Fibroblast of lung (primary cell): ENCODE measurements at regions not wholly inside any gene's neighbourhood (a gene's known extent, or its start where the extent isn't known, plus 50 kb on each side); places are given as distances from the start of the nearest gene placed in this dataset.

Experiments used
- EZH2 ChIP-seq: IDR thresholded peaks from 2 replicates; pipeline ENCODE4 v1.5.1; 2012; ENCODE audit warnings: low read length, control low read depth, mild to moderate bottlenecking; ENCODE audit errors: missing control alignments
- TF ChIP-seq, protein P1 (sequence below), 2 donors: IDR thresholded peaks in 1 of 2; conservative IDR thresholded peaks in 1 of 2; 1 replicate in 1 of 2; 2 replicates in 1 of 2; pipeline ENCODE4 v1.5.1; 2011 to 2012; ENCODE audit warnings: low read length in 2 of 2, control low read depth in 1 of 2, inconsistent platforms in 1 of 2, low read depth in 1 of 2, mild to moderate bottlenecking in 1 of 2

GRCh38 chr1:221841983-221842335 lies 100.1 kb upstream of the DUSP10 start:
- TF ChIP-seq, protein P1, sequence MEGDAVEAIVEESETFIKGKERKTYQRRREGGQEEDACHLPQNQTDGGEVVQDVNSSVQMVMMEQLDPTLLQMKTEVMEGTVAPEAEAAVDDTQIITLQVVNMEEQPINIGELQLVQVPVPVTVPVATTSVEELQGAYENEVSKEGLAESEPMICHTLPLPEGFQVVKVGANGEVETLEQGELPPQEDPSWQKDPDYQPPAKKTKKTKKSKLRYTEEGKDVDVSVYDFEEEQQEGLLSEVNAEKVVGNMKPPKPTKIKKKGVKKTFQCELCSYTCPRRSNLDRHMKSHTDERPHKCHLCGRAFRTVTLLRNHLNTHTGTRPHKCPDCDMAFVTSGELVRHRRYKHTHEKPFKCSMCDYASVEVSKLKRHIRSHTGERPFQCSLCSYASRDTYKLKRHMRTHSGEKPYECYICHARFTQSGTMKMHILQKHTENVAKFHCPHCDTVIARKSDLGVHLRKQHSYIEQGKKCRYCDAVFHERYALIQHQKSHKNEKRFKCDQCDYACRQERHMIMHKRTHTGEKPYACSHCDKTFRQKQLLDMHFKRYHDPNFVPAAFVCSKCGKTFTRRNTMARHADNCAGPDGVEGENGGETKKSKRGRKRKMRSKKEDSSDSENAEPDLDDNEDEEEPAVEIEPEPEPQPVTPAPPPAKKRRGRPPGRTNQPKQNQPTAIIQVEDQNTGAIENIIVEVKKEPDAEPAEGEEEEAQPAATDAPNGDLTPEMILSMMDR (conservative IDR thresholded peaks at IDR 0.05 in 1 of 2, IDR thresholded peaks at IDR 0.05 in 1 of 2; ENCODE audit: low read depth in 1 of 2, low read length in 2 of 2): no peak
- TF ChIP-seq EZH2: no peak
